ENCODE measurements at regions not wholly inside any gene's neighbourhood (a gene's known extent, or its start where the extent isn't known, plus 50 kb on each side); places are given as distances from the start of the nearest gene placed in this dataset. TPM values are rescaled to one million over a fixed set of nuclear protein-coding genes. Genes with fewer than 3 reads are reported as not detected.
A peak's percentile ranks its signal among the peaks of the same experiment; 100 is the strongest.
"Not testable (repeated sequence)": the region's sequence is repeated elsewhere in the genome, so short reads cannot be mapped to it uniquely, and the experiment has no call there.

GRCh38 chrX:96204928-96205327, 479.7 kb upstream of the DIAPH2 start:
- no peak overlapping the region for H3K4me2 ChIP-seq (ENCODE audit: low read depth, low read length, poor library complexity, severe bottlenecking)
- H2AFZ ChIP-seq (ENCODE audit: low read length), result no peak overlapping the region
- H3K4me3 ChIP-seq (ENCODE audit: low read length), result no peak overlapping the region
- H3K27me3 ChIP-seq (ENCODE audit: low read length), result no peaks in the 10 kb centered on the region
- no peaks in the 10 kb centered on the region for H3K4me1 ChIP-seq (ENCODE audit: low read length)
- H3K9ac ChIP-seq (ENCODE audit: low read length), result no peak overlapping the region
- H4K20me1 ChIP-seq (ENCODE audit: insufficient read depth, low read depth, low read length), result no peaks in the 10 kb centered on the region
- peaks cover 16% of the 10 kb centered on the region for H3K9me3 ChIP-seq (ENCODE audit: low read length)
- no peak for DNase-seq
- H3K27ac ChIP-seq (ENCODE audit: low read length), result no peak overlapping the region
- H3K9me2 ChIP-seq (replicated peaks; ENCODE audit: insufficient read depth, low read length), result no peaks in the 10 kb centered on the region
- no peaks in the 10 kb centered on the region for H3K36me3 ChIP-seq (ENCODE audit: insufficient read depth, low read length)
- no peaks in the 10 kb centered on the region for H3K79me2 ChIP-seq (ENCODE audit: low read length)

GRCh38 chrX:96211953-96212352, 472.7 kb upstream of the DIAPH2 start:
- H3K9me3 ChIP-seq (ENCODE audit: low read length), result peaks cover 10% of the 10 kb centered on the region
- no peak overlapping the region for H3K4me2 ChIP-seq (ENCODE audit: low read depth, low read length, poor library complexity, severe bottlenecking)
- H3K4me1 ChIP-seq (ENCODE audit: low read length), result no peaks in the 10 kb centered on the region
- peak; percentile 42 for DNase-seq
- no peak overlapping the region for H3K27ac ChIP-seq (ENCODE audit: low read length)
- H3K4me3 ChIP-seq (ENCODE audit: low read length), result no peak overlapping the region
- no peak overlapping the region for H3K9ac ChIP-seq (ENCODE audit: low read length)
- no peaks in the 10 kb centered on the region for H3K9me2 ChIP-seq (replicated peaks; ENCODE audit: insufficient read depth, low read length)
- no peaks in the 10 kb centered on the region for H4K20me1 ChIP-seq (ENCODE audit: insufficient read depth, low read depth, low read length)
- H3K27me3 ChIP-seq (ENCODE audit: low read length), result no peaks in the 10 kb centered on the region
- no peak overlapping the region for H2AFZ ChIP-seq (ENCODE audit: low read length)
- H3K79me2 ChIP-seq (ENCODE audit: low read length), result no peaks in the 10 kb centered on the region
- H3K36me3 ChIP-seq (ENCODE audit: insufficient read depth, low read length), result no peaks in the 10 kb centered on the region

GRCh38 chrX:96214681-96215080, 470.0 kb upstream of the DIAPH2 start:
- not testable (repeated sequence) for H3K27ac ChIP-seq (ENCODE audit: low read length); H3K9me2 ChIP-seq (replicated peaks; ENCODE audit: insufficient read depth, low read length); H3K4me2 ChIP-seq (ENCODE audit: low read depth, low read length, poor library complexity, severe bottlenecking); H3K27me3 ChIP-seq (ENCODE audit: low read length); H3K4me3 ChIP-seq (ENCODE audit: low read length); DNase-seq; H3K36me3 ChIP-seq (ENCODE audit: insufficient read depth, low read length); H4K20me1 ChIP-seq (ENCODE audit: insufficient read depth, low read depth, low read length); H3K9ac ChIP-seq (ENCODE audit: low read length); H3K9me3 ChIP-seq (ENCODE audit: low read length); H3K4me1 ChIP-seq (ENCODE audit: low read length); H2AFZ ChIP-seq (ENCODE audit: low read length); H3K79me2 ChIP-seq (ENCODE audit: low read length)

- Histone ChIP-seq H3K4me2 (ENCODE audit: low read depth, low read length, poor library complexity, severe bottlenecking) (no peak overlapping the region), H2AFZ (ENCODE audit: low read length) (no peak overlapping the region), H3K4me3 (ENCODE audit: low read length) (no peak overlapping the region), H3K27me3 (ENCODE audit: low read length) (no peaks in the 10 kb centered on the region), H3K36me3 (ENCODE audit: insufficient read depth, low read length) (no peaks in the 10 kb centered on the region), H3K4me1 (ENCODE audit: low read length) (no peaks in the 10 kb centered on the region), H3K9me3 (ENCODE audit: low read length) (peaks cover 4% of the 10 kb centered on the region; the same call in 1 of the 2 replicates), H3K9ac (ENCODE audit: low read length) (no peak overlapping the region), H4K20me1 (ENCODE audit: insufficient read depth, low read depth, low read length) (no peaks in the 10 kb centered on the region), H3K79me2 (ENCODE audit: low read length) (no peaks in the 10 kb centered on the region), H3K27ac (ENCODE audit: low read length) (no peak overlapping the region), H3K9me2 (replicated peaks; ENCODE audit: insufficient read depth, low read length) (no peaks in the 10 kb centered on the region)
- no peak for DNase-seq
Observed at GRCh38 chrX:96224279-96224678, 460.4 kb upstream of the DIAPH2 start.

- Histone ChIP-seq H3K36me3 (ENCODE audit: insufficient read depth, low read length) (no peaks in the 10 kb centered on the region; the same call in 1 of the 2 replicates), H3K27ac (ENCODE audit: low read length) (no peak overlapping the region), H3K9me3 (ENCODE audit: low read length) (peaks cover 16% of the 10 kb centered on the region), H2AFZ (ENCODE audit: low read length) (no peak overlapping the region), H4K20me1 (ENCODE audit: insufficient read depth, low read depth, low read length) (no peaks in the 10 kb centered on the region), H3K27me3 (ENCODE audit: low read length) (no peaks in the 10 kb centered on the region), H3K9ac (ENCODE audit: low read length) (no peak overlapping the region), H3K9me2 (replicated peaks; ENCODE audit: insufficient read depth, low read length) (no peaks in the 10 kb centered on the region), H3K4me3 (ENCODE audit: low read length) (no peak overlapping the region), H3K4me2 (ENCODE audit: low read depth, low read length, poor library complexity, severe bottlenecking) (no peak overlapping the region), H3K4me1 (ENCODE audit: low read length) (no peaks in the 10 kb centered on the region), H3K79me2 (ENCODE audit: low read length) (no peaks in the 10 kb centered on the region)
- no peak for DNase-seq
Observed at GRCh38 chrX:96244955-96245354, 439.7 kb upstream of the DIAPH2 start.

GRCh38 chrX:96246436-96246835, 438.2 kb upstream of the DIAPH2 start:
- Histone ChIP-seq H3K79me2 (ENCODE audit: low read length) (no peaks in the 10 kb centered on the region), H4K20me1 (ENCODE audit: insufficient read depth, low read depth, low read length) (no peaks in the 10 kb centered on the region), H3K9me2 (replicated peaks; ENCODE audit: insufficient read depth, low read length) (no peaks in the 10 kb centered on the region), H3K4me1 (ENCODE audit: low read length) (no peaks in the 10 kb centered on the region), H2AFZ (ENCODE audit: low read length) (no peak overlapping the region), H3K27me3 (ENCODE audit: low read length) (no peaks in the 10 kb centered on the region), H3K36me3 (ENCODE audit: insufficient read depth, low read length) (no peaks in the 10 kb centered on the region; the same call in 1 of the 2 replicates), H3K4me2 (ENCODE audit: low read depth, low read length, poor library complexity, severe bottlenecking) (no peak overlapping the region), H3K9ac (ENCODE audit: low read length) (no peak overlapping the region), H3K9me3 (ENCODE audit: low read length) (peaks cover 16% of the 10 kb centered on the region), H3K4me3 (ENCODE audit: low read length) (no peak overlapping the region), H3K27ac (ENCODE audit: low read length) (no peak overlapping the region)
- DNase-seq, result no peak

Small RNA genes in the stretch of these regions (small RNA-seq; reads per million reads assigned to genes)
- gene AL022161.1, result not detected
- gene RN7SL379P, result not detected
- gene RNA5SP510, result not detected
- not detected for gene RPS29P28

Measured in Karpas-422 (cell line).